Cardiac fibroblast (primary cell): ENCODE measurements at regions not wholly inside any gene's neighbourhood (a gene's known extent, or its start where the extent isn't known, plus 50 kb on each side); places are given as distances from the start of the nearest gene placed in this dataset.

Experiments
- DNase-seq, 2 donors: peaks; one replicate each; pipeline versions ENCODE4 v3.0.0 to v3.0.0-alpha.2; 2010; ENCODE audit warnings: low read depth in 2 of 2
- H3K4me3 ChIP-seq, 2 donors: replicated peaks in 1 of 2; 1 replicate in 1 of 2; 2 replicates in 1 of 2; pipeline ENCODE4 v1.5.1; 2011; ENCODE audit warnings: low read depth in 2 of 2, low read length in 2 of 2, mild to moderate bottlenecking in 2 of 2, moderate library complexity in 1 of 2
- TF ChIP-seq, protein P1 (sequence below): IDR thresholded peaks from one replicate; pipeline ENCODE4 v1.5.1; 2011; ENCODE audit warnings: low read depth, mild to moderate bottlenecking, low read length, inconsistent platforms

DNA sequence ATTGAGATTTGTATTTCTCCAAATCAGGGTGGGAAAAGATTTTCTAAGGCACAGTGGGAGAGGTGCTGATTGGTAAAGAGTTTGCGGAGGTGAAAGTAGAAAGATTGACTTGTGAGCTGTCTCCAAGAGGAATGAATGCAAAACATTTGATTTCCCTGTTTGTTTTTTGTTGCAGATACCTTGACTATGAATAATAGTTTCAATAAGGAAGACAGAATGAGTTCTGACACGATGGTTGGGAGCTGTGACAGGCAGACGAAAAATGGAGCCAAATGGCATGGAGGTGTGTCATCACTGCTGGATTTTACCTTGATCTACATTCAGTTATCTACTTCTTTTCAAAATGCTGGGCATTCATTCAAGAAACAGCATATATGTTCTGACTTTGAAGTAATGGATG lies 145.1 kb downstream of the NFKBIZ start:
- no peak for DNase-seq
- no peak overlapping the region for H3K4me3 ChIP-seq
- TF ChIP-seq, protein P1, sequence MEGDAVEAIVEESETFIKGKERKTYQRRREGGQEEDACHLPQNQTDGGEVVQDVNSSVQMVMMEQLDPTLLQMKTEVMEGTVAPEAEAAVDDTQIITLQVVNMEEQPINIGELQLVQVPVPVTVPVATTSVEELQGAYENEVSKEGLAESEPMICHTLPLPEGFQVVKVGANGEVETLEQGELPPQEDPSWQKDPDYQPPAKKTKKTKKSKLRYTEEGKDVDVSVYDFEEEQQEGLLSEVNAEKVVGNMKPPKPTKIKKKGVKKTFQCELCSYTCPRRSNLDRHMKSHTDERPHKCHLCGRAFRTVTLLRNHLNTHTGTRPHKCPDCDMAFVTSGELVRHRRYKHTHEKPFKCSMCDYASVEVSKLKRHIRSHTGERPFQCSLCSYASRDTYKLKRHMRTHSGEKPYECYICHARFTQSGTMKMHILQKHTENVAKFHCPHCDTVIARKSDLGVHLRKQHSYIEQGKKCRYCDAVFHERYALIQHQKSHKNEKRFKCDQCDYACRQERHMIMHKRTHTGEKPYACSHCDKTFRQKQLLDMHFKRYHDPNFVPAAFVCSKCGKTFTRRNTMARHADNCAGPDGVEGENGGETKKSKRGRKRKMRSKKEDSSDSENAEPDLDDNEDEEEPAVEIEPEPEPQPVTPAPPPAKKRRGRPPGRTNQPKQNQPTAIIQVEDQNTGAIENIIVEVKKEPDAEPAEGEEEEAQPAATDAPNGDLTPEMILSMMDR = no peak

GRCh38 chr3:101995371-101996046 lies 146.2 kb downstream of the NFKBIZ start:
- H3K4me3 ChIP-seq = no peak overlapping the region
- peak; percentile 47 to 65 for DNase-seq
- TF ChIP-seq, protein P1 = no peak

DNA sequence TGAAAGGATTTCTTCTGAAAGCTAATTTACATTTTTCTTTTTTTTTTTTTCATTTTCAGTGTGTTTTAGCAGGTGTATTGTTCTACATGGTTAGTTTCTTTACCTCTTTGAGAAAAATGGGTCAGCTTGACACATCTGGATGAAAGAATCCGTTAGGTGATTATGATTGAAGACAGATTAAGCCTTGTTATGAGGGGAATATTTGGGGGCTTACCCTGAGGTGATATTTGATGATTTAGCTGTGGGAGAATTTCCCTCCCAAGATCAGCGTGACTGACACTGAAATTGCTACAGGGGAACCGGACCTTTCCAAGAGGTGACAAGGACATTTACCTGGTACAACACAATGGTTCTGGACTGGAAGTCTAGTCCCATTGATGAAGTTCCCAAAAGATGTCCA lies 147.5 kb downstream of the NFKBIZ start:
- TF ChIP-seq, protein P1 = no peak
- H3K4me3 ChIP-seq = no peak overlapping the region
- no peak for DNase-seq

GRCh38 chr3:101998256-101998926 lies 149.1 kb downstream of the NFKBIZ start:
- H3K4me3 ChIP-seq = no peak overlapping the region
- DNase-seq = no peak

GRCh38 chr3:101999177-101999779 lies 150.0 kb downstream of the NFKBIZ start:
- TF ChIP-seq, protein P1 = no peak
- no peak overlapping the region for H3K4me3 ChIP-seq
- no peak for DNase-seq

More at GRCh38 chr3:101998256-101998926, 149.1 kb downstream of the NFKBIZ start:
- TF ChIP-seq, protein P1 = no peak

DNA sequence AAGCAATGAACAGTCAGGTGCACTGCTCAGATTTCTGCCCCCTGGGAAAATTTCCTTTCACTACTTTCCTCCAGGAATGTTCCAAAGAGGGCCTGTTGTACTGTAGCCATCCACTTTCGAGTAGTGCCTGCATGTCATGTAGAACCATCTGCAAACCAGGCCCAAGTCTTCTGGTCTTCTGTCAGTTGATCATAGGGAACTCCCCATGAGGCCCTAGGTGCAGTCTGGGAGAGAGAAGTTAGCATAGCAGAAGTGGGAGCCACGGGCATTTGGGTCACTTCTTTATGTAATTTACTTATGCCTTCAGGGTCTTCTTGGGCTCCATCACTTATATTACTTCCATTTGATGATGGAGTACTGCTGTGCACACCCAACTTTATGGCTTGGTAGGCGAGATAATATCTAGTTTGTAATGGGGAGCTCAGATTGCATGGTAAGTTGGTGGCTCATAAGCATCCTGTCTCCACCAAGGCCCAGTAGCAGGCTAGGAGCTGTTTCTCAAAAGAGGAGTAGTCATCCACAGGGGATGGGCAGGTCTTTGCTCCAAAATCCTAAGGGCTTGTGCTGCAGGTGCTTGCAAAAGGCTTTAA lies 151.4 kb downstream of the NFKBIZ start:
- DNase-seq = no peak
- no peak overlapping the region for H3K4me3 ChIP-seq
- TF ChIP-seq, protein P1 = no peak
